AG08396 (cell line): ENCODE measurements at regions not wholly inside any gene's neighbourhood (a gene's known extent, or its start where the extent isn't known, plus 50 kb on each side); places are given as distances from the start of the nearest gene placed in this dataset.
"Not testable (repeated sequence)": the region's sequence is repeated elsewhere in the genome, so short reads cannot be mapped to it uniquely, and the experiment has no call there.

Experiments used
- DNase-seq: peaks from one replicate; pipeline ENCODE4 v3.0.0; 2012; ENCODE audit warnings: low spot score, mixed read lengths

- no peak for DNase-seq
Observed at GRCh38 chr7:19296617-19297016, 151.4 kb upstream of the FERD3L start.

GRCh38 chr7:19295376-19295775, 150.2 kb upstream of the FERD3L start:
- DNase-seq: no peak

- no peak for DNase-seq
Observed at GRCh38 chr7:19294619-19295018, 149.4 kb upstream of the FERD3L start.

GRCh38 chr7:19293431-19293830, 148.2 kb upstream of the FERD3L start:
- DNase-seq: no peak

GRCh38 chr7:19290968-19291367, 145.7 kb upstream of the FERD3L start:
- DNase-seq: no peak

GRCh38 chr7:19290066-19290465, 144.8 kb upstream of the FERD3L start:
- DNase-seq: no peak

GRCh38 chr7:19284596-19285300, 139.5 kb upstream of the FERD3L start:
- no peak for DNase-seq

GRCh38 chr7:19284136-19284535, 138.9 kb upstream of the FERD3L start:
- no peak for DNase-seq

GRCh38 chr7:19275000-19275399, 129.8 kb upstream of the FERD3L start:
- no peak for DNase-seq

- not testable (repeated sequence) for DNase-seq
Observed at GRCh38 chr7:19272329-19272728, 127.1 kb upstream of the FERD3L start.

- DNase-seq: no peak
Observed at GRCh38 chr7:19269301-19269700, 124.1 kb upstream of the FERD3L start.

GRCh38 chr7:19268737-19269136, 123.5 kb upstream of the FERD3L start:
- DNase-seq: no peak

GRCh38 chr7:19262826-19263225, 117.6 kb upstream of the FERD3L start:
- DNase-seq: no peak

- DNase-seq: no peak
Observed at GRCh38 chr7:19249281-19249680, 104.1 kb upstream of the FERD3L start.

- DNase-seq: peak; percentile 16
Observed at GRCh38 chr7:19248681-19249080, 103.5 kb upstream of the FERD3L start.

- DNase-seq: no peak
Observed at GRCh38 chr7:19248115-19248514, 102.9 kb upstream of the FERD3L start.

GRCh38 chr7:19247017-19247416, 101.8 kb upstream of the FERD3L start:
- no peak for DNase-seq

GRCh38 chr7:19242246-19242645, 97.0 kb upstream of the FERD3L start:
- DNase-seq: no peak

GRCh38 chr7:19239951-19240350, 94.7 kb upstream of the FERD3L start:
- DNase-seq: no peak

- no peak for DNase-seq
Observed at GRCh38 chr7:19235680-19236079, 90.5 kb upstream of the FERD3L start.

GRCh38 chr7:19224951-19225350, 79.7 kb upstream of the FERD3L start:
- DNase-seq: no peak

- DNase-seq: peak; percentile 25
Observed at GRCh38 chr7:19215412-19215811, 70.2 kb upstream of the FERD3L start.

- no peak for DNase-seq
Observed at GRCh38 chr7:19213746-19214145, 68.5 kb upstream of the FERD3L start.

- no peak for DNase-seq
Observed at GRCh38 chr7:19210893-19211413, 65.7 kb upstream of the FERD3L start.
